VCaP (cell line): ENCODE measurements at regions not wholly inside any gene's neighbourhood (a gene's known extent, or its start where the extent isn't known, plus 50 kb on each side); places are given as distances from the start of the nearest gene placed in this dataset.

Experiments
- H3K27ac ChIP-seq: fragments of 450-650 bp; 2 replicates; pipeline ENCODE4 v1.5.1; 2017
- CTCF ChIP-seq: fragments of 450-650 bp; conservative IDR thresholded peaks from 2 replicates; pipeline ENCODE4 v1.5.1; 2017; ENCODE audit warnings: mild to moderate bottlenecking, moderate library complexity

GRCh38 chr5:124669956-124670721 is 76.3 kb downstream of the ZNF608 start:
- H3K27ac ChIP-seq: peak overlapping the region; percentile 50; the same call in 1 of the 2 replicates
- TF ChIP-seq CTCF: no peak

- TF ChIP-seq CTCF: no peak
- no peak overlapping the region; the same call in 1 of the 2 replicates for H3K27ac ChIP-seq
Observed at GRCh38 chr5:124669300-124669648, 77.2 kb downstream of the ZNF608 start.

GRCh38 chr5:124668353-124669299 is 77.8 kb downstream of the ZNF608 start:
- no peak overlapping the region; the same call in 1 of the 2 replicates for H3K27ac ChIP-seq
- TF ChIP-seq CTCF: no peak

- TF ChIP-seq CTCF: no peak
- peak overlapping the region; percentile 77 for H3K27ac ChIP-seq
Observed at GRCh38 chr5:124665625-124666024, 80.8 kb downstream of the ZNF608 start.

GRCh38 chr5:124665035-124665434 is 81.4 kb downstream of the ZNF608 start:
- H3K27ac ChIP-seq: peak overlapping the region; percentile 77

GRCh38 chr5:124664287-124664686 is 82.2 kb downstream of the ZNF608 start:
- TF ChIP-seq CTCF: no peak
- peak overlapping the region; percentile 77; the same call in 1 of the 2 replicates for H3K27ac ChIP-seq

More at GRCh38 chr5:124665035-124665434, 81.4 kb downstream of the ZNF608 start:
- TF ChIP-seq CTCF: no peak

- peak overlapping the region; percentile 77 for H3K27ac ChIP-seq
- TF ChIP-seq CTCF: no peak
Observed at GRCh38 chr5:124663101-124663506, 83.3 kb downstream of the ZNF608 start.
